IPS-NIHi11 (cell line): ENCODE measurements at regions not wholly inside any gene's neighbourhood (a gene's known extent, or its start where the extent isn't known, plus 50 kb on each side); places are given as distances from the start of the nearest gene placed in this dataset.

Experiments used
- DNase-seq: peaks from one replicate; pipeline ENCODE4 v3.0.0; 2012; ENCODE audit warnings: mixed read lengths, low spot score

- DNase-seq: no peak
These were observed 588.4 kb upstream of the COX7C start for GRCh38 chr5:86029308-86029707.

GRCh38 chr5:86030753-86031152 is 587.0 kb upstream of the COX7C start:
- no peak for DNase-seq

- DNase-seq: no peak
These were observed 579.2 kb upstream of the COX7C start for GRCh38 chr5:86038566-86038965.

- no peak for DNase-seq
These were observed 578.4 kb upstream of the COX7C start for GRCh38 chr5:86039351-86039750.

- DNase-seq: no peak
These were observed 547.0 kb upstream of the COX7C start for GRCh38 chr5:86070719-86071118.

GRCh38 chr5:86074297-86074696 is 543.4 kb upstream of the COX7C start:
- DNase-seq: no peak

GRCh38 chr5:86075139-86075538 is 542.6 kb upstream of the COX7C start:
- no peak for DNase-seq

GRCh38 chr5:86095092-86095491 is 522.6 kb upstream of the COX7C start:
- no peak for DNase-seq

GRCh38 chr5:86101966-86102365 is 515.8 kb upstream of the COX7C start:
- no peak for DNase-seq

GRCh38 chr5:86108825-86109224 is 508.9 kb upstream of the COX7C start:
- DNase-seq: no peak

- DNase-seq: no peak
These were observed 505.5 kb upstream of the COX7C start for GRCh38 chr5:86112249-86112648.

- DNase-seq: no peak
These were observed 502.6 kb upstream of the COX7C start for GRCh38 chr5:86115164-86115563.

GRCh38 chr5:86118542-86118941 is 499.2 kb upstream of the COX7C start:
- DNase-seq: peak; percentile 22

- no peak for DNase-seq
These were observed 493.4 kb upstream of the COX7C start for GRCh38 chr5:86124333-86124732.

- no peak for DNase-seq
These were observed 491.8 kb upstream of the COX7C start for GRCh38 chr5:86125731-86126601.

- no peak for DNase-seq
These were observed 490.0 kb upstream of the COX7C start for GRCh38 chr5:86127696-86128095.

- no peak for DNase-seq
These were observed 488.7 kb upstream of the COX7C start for GRCh38 chr5:86129009-86129408.

GRCh38 chr5:86137297-86137696 is 480.4 kb upstream of the COX7C start:
- DNase-seq: no peak

- no peak for DNase-seq
These were observed 473.9 kb upstream of the COX7C start for GRCh38 chr5:86143837-86144236.

- no peak for DNase-seq
These were observed 464.7 kb upstream of the COX7C start for GRCh38 chr5:86152988-86153560.

- no peak for DNase-seq
These were observed 461.9 kb upstream of the COX7C start for GRCh38 chr5:86155796-86156195.

- DNase-seq: no peak
These were observed 447.5 kb upstream of the COX7C start for GRCh38 chr5:86170194-86170593.

GRCh38 chr5:86175224-86175623 is 442.5 kb upstream of the COX7C start:
- no peak for DNase-seq

- no peak for DNase-seq
These were observed 418.5 kb upstream of the COX7C start for GRCh38 chr5:86199287-86199686.
